IPS-15b (cell line): ENCODE measurements at regions not wholly inside any gene's neighbourhood (a gene's known extent, or its start where the extent isn't known, plus 50 kb on each side); places are given as distances from the start of the nearest gene placed in this dataset.

Experiments
- H3K27me3 ChIP-seq: one replicate; pipeline ENCODE4 v1.6.1; 2013; ENCODE audit warnings: low read length; ENCODE audit not compliant: control insufficient read depth, insufficient read depth
- H3K36me3 ChIP-seq: one replicate; pipeline ENCODE4 v1.6.1; 2013; ENCODE audit warnings: low read length; ENCODE audit not compliant: control insufficient read depth, insufficient read depth
- H3K4me1 ChIP-seq: one replicate; pipeline ENCODE4 v1.6.1; 2013; ENCODE audit warnings: mild to moderate bottlenecking, low read length; ENCODE audit not compliant: control insufficient read depth, insufficient read depth
- H3K4me3 ChIP-seq: one replicate; pipeline ENCODE4 v1.5.1; 2013; ENCODE audit warnings: low read depth, low read length
- H3K9ac ChIP-seq: one replicate; pipeline ENCODE4 v1.6.1; 2013; ENCODE audit warnings: low read depth, mild to moderate bottlenecking, low read length
- H3K9me3 ChIP-seq: one replicate; pipeline ENCODE4 v1.6.1; 2013; ENCODE audit warnings: mild to moderate bottlenecking, low read length; ENCODE audit not compliant: control insufficient read depth, insufficient read depth

- Histone ChIP-seq H3K36me3 (no peaks in the 10 kb centered on the region), H3K9ac (no peak overlapping the region)
These were observed 123.1 kb upstream of the ADO start for GRCh38 chr10:62681211-62681940.

GRCh38 chr10:62684911-62685310 is 119.6 kb upstream of the ADO start:
- Histone ChIP-seq H3K4me1 (no peaks in the 10 kb centered on the region), H3K36me3 (no peaks in the 10 kb centered on the region), H3K9me3 (no peaks in the 10 kb centered on the region), H3K4me3 (no peak overlapping the region), H3K9ac (no peak overlapping the region), H3K27me3 (no peaks in the 10 kb centered on the region)

More at GRCh38 chr10:62681211-62681940, 123.1 kb upstream of the ADO start:
- H3K9me3 ChIP-seq = peaks cover 4% of the 10 kb centered on the region
- no peaks in the 10 kb centered on the region for H3K4me1 ChIP-seq
- H3K4me3 ChIP-seq = no peak overlapping the region
- no peaks in the 10 kb centered on the region for H3K27me3 ChIP-seq

GRCh38 chr10:62687230-62687748 is 117.2 kb upstream of the ADO start:
- Histone ChIP-seq H3K4me1 (peaks cover 4% of the 10 kb centered on the region), H3K4me3 (no peak overlapping the region), H3K9ac (no peak overlapping the region), H3K36me3 (no peaks in the 10 kb centered on the region), H3K9me3 (no peaks in the 10 kb centered on the region), H3K27me3 (no peaks in the 10 kb centered on the region)

GRCh38 chr10:62688971-62689700 is 115.4 kb upstream of the ADO start:
- peaks cover 4% of the 10 kb centered on the region for H3K4me1 ChIP-seq
- H3K9ac ChIP-seq = no peak overlapping the region
- no peaks in the 10 kb centered on the region for H3K36me3 ChIP-seq
- H3K27me3 ChIP-seq = no peaks in the 10 kb centered on the region
- no peaks in the 10 kb centered on the region for H3K9me3 ChIP-seq
- no peak overlapping the region for H3K4me3 ChIP-seq

GRCh38 chr10:62689712-62690111 is 114.8 kb upstream of the ADO start:
- H3K9ac ChIP-seq = no peak overlapping the region
- no peaks in the 10 kb centered on the region for H3K9me3 ChIP-seq

GRCh38 chr10:62690703-62691102 is 113.8 kb upstream of the ADO start:
- no peak overlapping the region for H3K9ac ChIP-seq
- H3K4me3 ChIP-seq = no peak overlapping the region

More at GRCh38 chr10:62689712-62690111, 114.8 kb upstream of the ADO start:
- Histone ChIP-seq H3K36me3 (no peaks in the 10 kb centered on the region), H3K4me1 (peaks cover 4% of the 10 kb centered on the region), H3K27me3 (no peaks in the 10 kb centered on the region), H3K4me3 (no peak overlapping the region)

GRCh38 chr10:62691336-62691735 is 113.2 kb upstream of the ADO start:
- Histone ChIP-seq H3K36me3 (no peaks in the 10 kb centered on the region), H3K4me1 (peaks cover 4% of the 10 kb centered on the region), H3K27me3 (no peaks in the 10 kb centered on the region), H3K9ac (no peak overlapping the region), H3K4me3 (no peak overlapping the region), H3K9me3 (no peaks in the 10 kb centered on the region)

More at GRCh38 chr10:62690703-62691102, 113.8 kb upstream of the ADO start:
- H3K9me3 ChIP-seq = no peaks in the 10 kb centered on the region
- peaks cover 4% of the 10 kb centered on the region for H3K4me1 ChIP-seq
- no peaks in the 10 kb centered on the region for H3K36me3 ChIP-seq
- no peaks in the 10 kb centered on the region for H3K27me3 ChIP-seq

- H3K4me1 ChIP-seq = peaks cover 4% of the 10 kb centered on the region
- H3K9ac ChIP-seq = no peak overlapping the region
- H3K27me3 ChIP-seq = no peaks in the 10 kb centered on the region
- H3K4me3 ChIP-seq = no peak overlapping the region
- no peaks in the 10 kb centered on the region for H3K36me3 ChIP-seq
- no peaks in the 10 kb centered on the region for H3K9me3 ChIP-seq
These were observed 112.4 kb upstream of the ADO start for GRCh38 chr10:62692085-62692484.

GRCh38 chr10:62693306-62693705 is 111.2 kb upstream of the ADO start:
- Histone ChIP-seq H3K9me3 (no peaks in the 10 kb centered on the region), H3K4me3 (no peak overlapping the region), H3K9ac (no peak overlapping the region), H3K36me3 (no peaks in the 10 kb centered on the region), H3K27me3 (no peaks in the 10 kb centered on the region), H3K4me1 (peaks cover 4% of the 10 kb centered on the region)

GRCh38 chr10:62694537-62695126 is 109.9 kb upstream of the ADO start:
- Histone ChIP-seq H3K27me3 (no peaks in the 10 kb centered on the region), H3K9ac (no peak overlapping the region), H3K4me1 (peaks cover 4% of the 10 kb centered on the region), H3K4me3 (no peak overlapping the region), H3K9me3 (no peaks in the 10 kb centered on the region), H3K36me3 (no peaks in the 10 kb centered on the region)

- H3K36me3 ChIP-seq = no peaks in the 10 kb centered on the region
- H3K9me3 ChIP-seq = no peaks in the 10 kb centered on the region
- no peak overlapping the region for H3K9ac ChIP-seq
- H3K27me3 ChIP-seq = no peaks in the 10 kb centered on the region
- no peak overlapping the region for H3K4me3 ChIP-seq
- peaks cover 3% of the 10 kb centered on the region for H3K4me1 ChIP-seq
These were observed 107.7 kb upstream of the ADO start for GRCh38 chr10:62696798-62697197.
